H1 (cell line): ENCODE measurements at regions not wholly inside any gene's neighbourhood (a gene's known extent, or its start where the extent isn't known, plus 50 kb on each side); places are given as distances from the start of the nearest gene placed in this dataset.

ENCODE experiments used
- CTCF ChIA-PET: fragments of 300-600 bp; sonication (Branson Sonifier 250); formaldehyde crosslinking; loops from one replicate; lab custom pipeline; 2021; ENCODE audit not compliant: partially characterized antibody; lab: Charles Lee
- POLR2A ChIA-PET: fragments of 300-600 bp; sonication (Branson Sonifier 250); formaldehyde crosslinking; loops from one replicate; lab custom pipeline; 2021; ENCODE audit warnings: inconsistent platforms; ENCODE audit not compliant: partially characterized antibody; lab: Charles Lee
- DNase-seq, 2 experiments: peaks; one replicate each; pipeline versions ENCODE4 v3.0.0 to v3.0.0-alpha.2; 2010 to 2022; ENCODE audit warnings: low spot score in 2 of 2, low read depth in 1 of 2, mixed read lengths in 1 of 2
- FAIRE-seq: peaks from 2 replicates; lab custom pipeline; 2011; peaks lifted over from hg19 to GRCh38; lab: Jason Lieb, UNC
- H2AFZ ChIP-seq: 2 replicates; pipeline ENCODE4 v1.8.1; 2012; ENCODE audit warnings: low read length, inconsistent platforms
- H2AK5ac ChIP-seq: 2 replicates; pipeline ENCODE4 v1.6.1; 2013; ENCODE audit warnings: low read depth, low read length
- H2BK120ac ChIP-seq: replicated peaks from 2 replicates; pipeline ENCODE3; 2013; ENCODE audit warnings: low read depth, low read length, inconsistent platforms
- H2BK12ac ChIP-seq: 2 replicates; pipeline ENCODE4 v1.6.1; 2013; ENCODE audit warnings: low read depth, low read length
- H2BK15ac ChIP-seq: 2 replicates; pipeline ENCODE4 v1.6.1; 2013; ENCODE audit warnings: low read length
- H2BK20ac ChIP-seq: 2 replicates; pipeline ENCODE4 v1.6.1; 2013; ENCODE audit warnings: low read length
- H2BK5ac ChIP-seq: 2 replicates; pipeline ENCODE4 v1.6.1; 2013; ENCODE audit warnings: low read depth, low read length
- H3K14ac ChIP-seq: 2 replicates; pipeline ENCODE4 v1.6.1; 2013; ENCODE audit warnings: inconsistent platforms; ENCODE audit not compliant: insufficient read length
- H3K18ac ChIP-seq: 2 replicates; pipeline ENCODE4 v1.6.1; 2013; ENCODE audit warnings: low read length; ENCODE audit errors: extremely low read depth
- H3K23ac ChIP-seq: 2 replicates; pipeline ENCODE4 v1.6.1; 2013; ENCODE audit warnings: inconsistent platforms; ENCODE audit not compliant: insufficient read length
- H3K23me2 ChIP-seq: 2 replicates; pipeline ENCODE4 v1.6.1; 2013; ENCODE audit warnings: low read depth, low read length
- H3K27ac ChIP-seq: 2 replicates; pipeline ENCODE4 v1.6.1; 2011; ENCODE audit warnings: low read depth, low read length, inconsistent platforms
- H3K27me3 ChIP-seq, 4 experiments: replicated peaks in 1 of 4; 1 replicate in 1 of 4; 2 replicates in 3 of 4; pipeline versions ENCODE4 v1.6.1 to v1.8.1; 2011 to 2013; ENCODE audit warnings: low read length in 3 of 4, mild to moderate bottlenecking in 3 of 4, inconsistent platforms in 2 of 4, mixed read lengths in 2 of 4, moderate library complexity in 1 of 4; ENCODE audit not compliant: control insufficient read depth in 3 of 4, insufficient read depth in 3 of 4; ENCODE audit errors: extremely low read depth in 1 of 4
- H3K36me3 ChIP-seq, 4 experiments: 2 replicates each; pipeline versions ENCODE4 v1.6.1 to v1.8.1; 2011 to 2013; ENCODE audit warnings: mild to moderate bottlenecking in 4 of 4, low read length in 3 of 4, moderate library complexity in 2 of 4, control low read depth in 1 of 4, inconsistent platforms in 1 of 4; ENCODE audit not compliant: insufficient read depth in 4 of 4, control insufficient read depth in 2 of 4
- H3K4ac ChIP-seq: replicated peaks from 2 replicates; pipeline ENCODE3; 2013; ENCODE audit warnings: low read length, low read depth, mixed read lengths, inconsistent platforms; ENCODE audit not compliant: insufficient read length
- H3K4me1 ChIP-seq, 4 experiments: replicated peaks in 1 of 4; 1 replicate in 1 of 4; 2 replicates in 3 of 4; pipeline versions ENCODE4 v1.6.1 to v1.8.1; 2011 to 2013; ENCODE audit warnings: low read length in 3 of 4, inconsistent platforms in 2 of 4, mixed read lengths in 1 of 4; ENCODE audit not compliant: insufficient read depth in 4 of 4, control insufficient read depth in 3 of 4
- H3K4me2 ChIP-seq, 2 experiments: 2 replicates each; pipeline versions ENCODE4 v1.6.1 to v1.8.1; 2011 to 2013; ENCODE audit warnings: low read depth in 2 of 2, low read length in 2 of 2, control low read depth in 1 of 2, inconsistent platforms in 1 of 2, mild to moderate bottlenecking in 1 of 2; ENCODE audit not compliant: insufficient read depth in 1 of 2
- H3K4me3 ChIP-seq, 4 experiments: fragments of 200-600, 300-600 bp in 1 of 4; sonication (generic), shearing (Covaris generic), sonication (Bioruptor Twin) in 1 of 4; 2 replicates each; pipeline versions ENCODE4 v1.5.1 to v1.8.1; 2011 to 2016; ENCODE audit warnings: low read length in 4 of 4, low read depth in 3 of 4, control low read depth in 2 of 4, inconsistent platforms in 2 of 4, mild to moderate bottlenecking in 2 of 4, mixed read lengths in 1 of 4, moderate library complexity in 1 of 4; ENCODE audit not compliant: insufficient read depth in 2 of 4; ENCODE audit errors: extremely low read depth in 1 of 4
- H3K56ac ChIP-seq: replicated peaks from 2 replicates; pipeline ENCODE3; 2013; ENCODE audit warnings: low read depth, mild to moderate bottlenecking, mixed read lengths, low read length, inconsistent platforms; ENCODE audit not compliant: insufficient read length
- H3K79me1 ChIP-seq: 2 replicates; pipeline ENCODE4 v1.6.1; 2013; ENCODE audit warnings: low read depth, low read length, control low read depth
- H3K79me2 ChIP-seq, 2 experiments: 2 replicates each; pipeline versions ENCODE4 v1.6.1 to v1.8.1; 2012 to 2013; ENCODE audit warnings: low read length in 2 of 2, mild to moderate bottlenecking in 2 of 2, inconsistent platforms in 1 of 2; ENCODE audit not compliant: insufficient read depth in 2 of 2, control insufficient read depth in 1 of 2
- H3K9ac ChIP-seq, 4 experiments: replicated peaks in 1 of 4; 1 replicate in 1 of 4; 2 replicates in 3 of 4; pipeline versions ENCODE4 v1.6.1 to v1.8.1; 2011 to 2013; ENCODE audit warnings: low read depth in 3 of 4, low read length in 3 of 4, control low read depth in 2 of 4, mild to moderate bottlenecking in 2 of 4, moderate library complexity in 2 of 4, inconsistent platforms in 1 of 4; ENCODE audit errors: extremely low read depth in 1 of 4
- H3K9me3 ChIP-seq, 2 experiments: 2 replicates each; pipeline versions ENCODE4 v1.6.1 to v1.8.1; 2012 to 2013; ENCODE audit warnings: mild to moderate bottlenecking in 2 of 2, moderate library complexity in 2 of 2, control low read depth in 1 of 2, inconsistent platforms in 1 of 2, low read depth in 1 of 2, low read length in 1 of 2, mixed read lengths in 1 of 2; ENCODE audit not compliant: insufficient read depth in 2 of 2
- H4K20me1 ChIP-seq, 2 experiments: replicated peaks in 1 of 2; 2 replicates each; pipeline versions ENCODE3 to v1.8.1; 2011 to 2013; ENCODE audit warnings: inconsistent platforms in 2 of 2, low read length in 2 of 2, mild to moderate bottlenecking in 1 of 2; ENCODE audit not compliant: insufficient read depth in 2 of 2, control insufficient read depth in 1 of 2
- H4K5ac ChIP-seq: 2 replicates; pipeline ENCODE4 v1.6.1; 2013; ENCODE audit warnings: low read length, low read depth, mixed read lengths, inconsistent platforms; ENCODE audit not compliant: insufficient read length
- H4K8ac ChIP-seq: 2 replicates; pipeline ENCODE4 v1.8.0; 2013; ENCODE audit warnings: mild to moderate bottlenecking, moderate library complexity, low read length, inconsistent platforms; ENCODE audit not compliant: insufficient read depth; ENCODE audit errors: extremely low read depth
- H4K91ac ChIP-seq: replicated peaks from 2 replicates; pipeline ENCODE3; 2013; ENCODE audit warnings: low read length, mixed read lengths, inconsistent platforms; ENCODE audit not compliant: insufficient read length
- BRCA1 ChIP-seq: IDR thresholded peaks from 2 replicates; pipeline ENCODE4 v1.6.1; 2012; ENCODE audit warnings: low read depth, low read length, improper control_type of control experiment
- CBX5 ChIP-seq: fragments of 300-800, 300-1000 bp; sonication (generic); IDR thresholded peaks from 2 replicates; pipeline ENCODE4 v1.7.1; 2016; ENCODE audit warnings: antibody characterized with exemption, low read length, low read depth
- CHD2 ChIP-seq: IDR thresholded peaks from 2 replicates; pipeline ENCODE4 v1.6.1; 2012; ENCODE audit warnings: low read length, improper control_type of control experiment
- GABPA ChIP-seq: IDR thresholded peaks from 2 replicates; pipeline ENCODE4 v1.6.1; 2011; ENCODE audit warnings: mild to moderate bottlenecking, low read length, moderate library complexity, borderline replicate concordance; ENCODE audit not compliant: insufficient read depth
- JUN ChIP-seq: IDR thresholded peaks from 2 replicates; pipeline ENCODE4 v1.6.1; 2011; ENCODE audit warnings: low read depth, mild to moderate bottlenecking, improper control_type of control experiment, low read length
- KDM1A ChIP-seq: fragments of 200-600, 300-600 bp; sonication (generic); IDR thresholded peaks from 2 replicates; pipeline ENCODE4 v1.7.1; 2016; ENCODE audit warnings: mild to moderate bottlenecking, low read length, borderline replicate concordance
- MAFK ChIP-seq: IDR thresholded peaks from 2 replicates; pipeline ENCODE4 v1.6.1; 2012; ENCODE audit warnings: low read depth, mild to moderate bottlenecking, improper control_type of control experiment, low read length
- NANOG ChIP-seq: IDR thresholded peaks from 2 replicates; pipeline ENCODE4 v1.6.1; 2011; ENCODE audit warnings: low read length, low read depth, mild to moderate bottlenecking, inconsistent platforms; ENCODE audit not compliant: insufficient read depth, poor library complexity, severe bottlenecking
- NRF1 ChIP-seq: IDR thresholded peaks from 2 replicates; pipeline ENCODE4 v1.6.1; 2011; ENCODE audit warnings: mild to moderate bottlenecking, low read depth, low read length, improper control_type of control experiment
- RFX5 ChIP-seq: IDR thresholded peaks from 2 replicates; pipeline ENCODE4 v1.6.1; 2011; ENCODE audit warnings: low read depth, low read length, improper control_type of control experiment, borderline replicate concordance
- RNF2 ChIP-seq: fragments of 200-900, 300-1000 bp; sonication (generic); IDR thresholded peaks from 2 replicates; pipeline ENCODE4 v1.7.1; 2016; ENCODE audit warnings: borderline replicate concordance, low read depth, mild to moderate bottlenecking, antibody characterized with exemption, low read length; ENCODE audit not compliant: poor library complexity, severe bottlenecking; ENCODE audit errors: missing control alignments
- RXRA ChIP-seq: IDR thresholded peaks from 2 replicates; pipeline ENCODE4 v1.6.1; 2011; ENCODE audit warnings: low read depth, mild to moderate bottlenecking, low read length, moderate library complexity; ENCODE audit not compliant: insufficient read depth
- SIX5 ChIP-seq: IDR thresholded peaks from 2 replicates; pipeline ENCODE4 v1.6.1; 2011; ENCODE audit warnings: mild to moderate bottlenecking, low read depth, low read length
- TAF1 ChIP-seq: IDR thresholded peaks from 2 replicates; pipeline ENCODE4 v1.6.1; 2011; ENCODE audit warnings: mild to moderate bottlenecking, low read depth, low read length
- TEAD4 ChIP-seq: IDR thresholded peaks from 2 replicates; pipeline ENCODE4 v1.6.1; 2012; ENCODE audit warnings: low read depth, low read length, inconsistent platforms, mixed read lengths
- YY1 ChIP-seq: IDR thresholded peaks from 2 replicates; pipeline ENCODE4 v1.6.1; 2011; ENCODE audit warnings: low read depth, mild to moderate bottlenecking, low read length
- WGBS, 2 experiments: shearing (Covaris generic) in 1 of 2; methylation state at CpG; one replicate each; pipeline versions ENCODE4 v1.1.6 to v1.1.7; 2013 to 2015; ENCODE audit warnings: low lambda C conversion rate in 2 of 2, mixed read lengths in 2 of 2, inconsistent platforms in 1 of 2, low coverage in 1 of 2, missing lambda C conversion rate in 1 of 2; ENCODE audit not compliant: insufficient replicate concordance in 2 of 2, insufficient coverage in 1 of 2, insufficient read length in 1 of 2; ENCODE audit errors: extremely low coverage in 1 of 2, missing lambda C conversion rate in 1 of 2; 5-methylcytosine and 5-hydroxymethylcytosine counted together

GRCh38 chr10:28862219-28862618, 184.9 kb downstream of the BAMBI start:
- Histone ChIP-seq H2BK120ac (no peak overlapping the region), H3K27me3 (no peaks in the 10 kb centered on the region), H3K36me3 (no peaks in the 10 kb centered on the region), H3K14ac (no peak overlapping the region), H3K4ac (no peak overlapping the region), H4K91ac (no peak overlapping the region), H3K79me2 (no peaks in the 10 kb centered on the region), H3K4me2 (no peak overlapping the region), H2BK12ac (no peak overlapping the region), H2BK15ac (no peak overlapping the region), H3K79me1 (no peaks in the 10 kb centered on the region), H3K18ac (no peak overlapping the region), H2AK5ac (no peak overlapping the region), H3K23me2 (no peaks in the 10 kb centered on the region), H4K8ac (no peak overlapping the region), H3K4me3 (no peak overlapping the region), H3K27ac (no peak overlapping the region), H4K5ac (no peak overlapping the region), H3K4me1 (no peaks in the 10 kb centered on the region; a peak in 1 of 7 replicates), H4K20me1 (no peaks in the 10 kb centered on the region), H2AFZ (no peak overlapping the region), H3K9me3 (no peaks in the 10 kb centered on the region), H3K9ac (no peak overlapping the region), H2BK20ac (no peak overlapping the region), H2BK5ac (no peak overlapping the region), H3K56ac (no peak overlapping the region), H3K23ac (no peak overlapping the region)
- CTCF ChIA-PET, result no interaction called here
- no peak for DNase-seq
- POLR2A ChIA-PET, result no interaction called here
- WGBS, 2 experiments, result 89% methylated on average over 2 of the region's 2 CpGs; no CpG with 5 or more reads in 1 of the 2 experiments
- FAIRE-seq, result no peak
- TF ChIP-seq YY1, result no peak
- TF ChIP-seq RNF2, result no peak
- no peak for TF ChIP-seq RFX5
- TF ChIP-seq TAF1, result no peak
- no peak for TF ChIP-seq SIX5
- no peak for TF ChIP-seq CBX5
- no peak for TF ChIP-seq TEAD4
- no peak for TF ChIP-seq RXRA
- no peak for TF ChIP-seq NANOG
- TF ChIP-seq CHD2, result no peak
- TF ChIP-seq BRCA1, result no peak
- no peak for TF ChIP-seq JUN
- TF ChIP-seq KDM1A, result no peak
- TF ChIP-seq NRF1, result no peak
- TF ChIP-seq GABPA, result no peak
- TF ChIP-seq MAFK, result no peak
